C4-2B (cell line): ENCODE measurements at regions not wholly inside any gene's neighbourhood (a gene's known extent, or its start where the extent isn't known, plus 50 kb on each side); places are given as distances from the start of the nearest gene placed in this dataset.

ENCODE experiments used
- ZFX ChIP-seq: fragments of 450-650 bp; IDR thresholded peaks from 2 replicates; pipeline ENCODE4 v1.6.1; 2017
- TF ChIP-seq, protein P1 (sequence below): fragments of 450-650 bp; conservative IDR thresholded peaks from 2 replicates; pipeline ENCODE4 v1.5.1; 2017; ENCODE audit warnings: mild to moderate bottlenecking

DNA sequence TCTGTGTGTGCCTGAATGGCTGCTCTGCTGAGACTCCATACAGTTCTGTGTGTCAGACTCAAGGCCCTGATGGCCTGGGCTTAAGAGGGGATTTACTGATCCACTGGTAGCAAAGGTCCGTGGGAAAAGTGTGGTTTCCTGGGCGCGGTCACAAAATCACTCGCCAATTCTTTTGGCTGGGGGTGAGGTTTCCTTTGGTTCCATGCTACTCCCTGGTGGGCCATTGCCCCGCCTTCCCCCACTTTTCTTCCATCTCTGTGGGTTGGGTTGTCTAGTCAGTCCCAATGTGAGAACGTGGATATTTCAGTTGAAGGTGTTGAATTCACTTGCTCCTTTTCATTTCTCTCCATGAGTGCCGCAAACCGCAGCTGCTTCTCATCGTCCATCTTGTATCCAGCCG lies 162.7 kb upstream of the NRXN1 start:
- TF ChIP-seq, protein P1, sequence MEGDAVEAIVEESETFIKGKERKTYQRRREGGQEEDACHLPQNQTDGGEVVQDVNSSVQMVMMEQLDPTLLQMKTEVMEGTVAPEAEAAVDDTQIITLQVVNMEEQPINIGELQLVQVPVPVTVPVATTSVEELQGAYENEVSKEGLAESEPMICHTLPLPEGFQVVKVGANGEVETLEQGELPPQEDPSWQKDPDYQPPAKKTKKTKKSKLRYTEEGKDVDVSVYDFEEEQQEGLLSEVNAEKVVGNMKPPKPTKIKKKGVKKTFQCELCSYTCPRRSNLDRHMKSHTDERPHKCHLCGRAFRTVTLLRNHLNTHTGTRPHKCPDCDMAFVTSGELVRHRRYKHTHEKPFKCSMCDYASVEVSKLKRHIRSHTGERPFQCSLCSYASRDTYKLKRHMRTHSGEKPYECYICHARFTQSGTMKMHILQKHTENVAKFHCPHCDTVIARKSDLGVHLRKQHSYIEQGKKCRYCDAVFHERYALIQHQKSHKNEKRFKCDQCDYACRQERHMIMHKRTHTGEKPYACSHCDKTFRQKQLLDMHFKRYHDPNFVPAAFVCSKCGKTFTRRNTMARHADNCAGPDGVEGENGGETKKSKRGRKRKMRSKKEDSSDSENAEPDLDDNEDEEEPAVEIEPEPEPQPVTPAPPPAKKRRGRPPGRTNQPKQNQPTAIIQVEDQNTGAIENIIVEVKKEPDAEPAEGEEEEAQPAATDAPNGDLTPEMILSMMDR, result no peak
- TF ChIP-seq ZFX, result no peak
